B cell (primary cell): ENCODE measurements at regions not wholly inside any gene's neighbourhood (a gene's known extent, or its start where the extent isn't known, plus 50 kb on each side); places are given as distances from the start of the nearest gene placed in this dataset.

ENCODE experiments used
- ATAC-seq: fragments of 200-7000 bp; cut with Tn5 transposase; one replicate; pipeline ENCODE4 v1.10.0; 2021; ENCODE audit warnings: low read depth, mild to moderate bottlenecking, moderate number of reproducible peaks, moderate library complexity
- CTCF ChIA-PET: fragments of 350-600 bp; sonication (Branson Sonifier 250); formaldehyde crosslinking; loops from one replicate; lab custom pipeline; 2021; ENCODE audit warnings: antibody characterized with exemption, inconsistent platforms; lab: Charles Lee
- POLR2A ChIA-PET: fragments of 350-600 bp; sonication (Branson Sonifier 250); formaldehyde crosslinking; loops from one replicate; lab custom pipeline; 2021; ENCODE audit warnings: antibody characterized with exemption; lab: Charles Lee
- DNase-seq: peaks from one replicate; pipeline ENCODE4 v3.0.0; 2013
- H2AFZ ChIP-seq: 2 replicates; pipeline ENCODE4 v1.6.1; 2012; ENCODE audit warnings: mild to moderate bottlenecking, low read depth, low read length; ENCODE audit not compliant: insufficient read depth, poor library complexity, severe bottlenecking
- H3K27ac ChIP-seq, 2 donors: 1 replicate in 1 of 2; 2 replicates in 1 of 2; pipeline ENCODE4 v1.5.1; 2012 to 2013; ENCODE audit warnings: low read length in 2 of 2, mild to moderate bottlenecking in 2 of 2, moderate library complexity in 1 of 2
- H3K27me3 ChIP-seq, 4 experiments: fragments of 200-600 bp in 1 of 4; sonication (generic) in 1 of 4; replicated peaks in 1 of 4; 1 replicate in 2 of 4; 2 replicates in 2 of 4; pipeline versions ENCODE4 v1.6.1 to v1.7.0; 2013 to 2016; ENCODE audit warnings: low read length in 3 of 4, mild to moderate bottlenecking in 2 of 4, mixed read lengths in 1 of 4, moderate library complexity in 1 of 4; ENCODE audit not compliant: insufficient read depth in 4 of 4, control insufficient read depth in 3 of 4; ENCODE audit errors: control extremely low read depth in 1 of 4
- H3K36me3 ChIP-seq, 2 experiments: replicated peaks in 1 of 2; 1 replicate in 1 of 2; 2 replicates in 1 of 2; pipeline versions ENCODE4 v1.6.1 to v1.7.1; 2013; ENCODE audit warnings: low read length in 1 of 2; ENCODE audit not compliant: insufficient read depth in 2 of 2, control insufficient read depth in 1 of 2; ENCODE audit errors: control extremely low read depth in 1 of 2, extremely low read depth in 1 of 2
- H3K4me1 ChIP-seq, 2 donors: fragments of 200-600 bp in 1 of 2; sonication (generic) in 1 of 2; 1 replicate in 1 of 2; 2 replicates in 1 of 2; pipeline versions ENCODE4 v1.5.1 to v1.6.1; 2013 to 2017; ENCODE audit warnings: low read length in 2 of 2; ENCODE audit not compliant: control insufficient read depth in 2 of 2, insufficient read depth in 2 of 2
- H3K4me2 ChIP-seq: replicated peaks from 2 replicates; pipeline ENCODE3; 2012; ENCODE audit warnings: mild to moderate bottlenecking, low read depth, low read length; ENCODE audit not compliant: poor library complexity, severe bottlenecking
- H3K4me3 ChIP-seq, 5 experiments: fragments of 200-600 bp in 1 of 5; sonication (generic) in 1 of 5; 1 replicate in 3 of 5; 2 replicates in 2 of 5; pipeline versions ENCODE4 v1.5.1 to v1.7.0; 2011 to 2016; ENCODE audit warnings: low read length in 4 of 5, mild to moderate bottlenecking in 4 of 5, low read depth in 2 of 5, control low read depth in 1 of 5, moderate library complexity in 1 of 5; ENCODE audit not compliant: insufficient read depth in 1 of 5; ENCODE audit errors: control extremely low read depth in 1 of 5, extremely low read depth in 1 of 5
- H3K79me2 ChIP-seq: fragments of 200-600 bp; sonication (generic); one replicate; pipeline ENCODE4 v1.6.0; 2016; ENCODE audit warnings: low read length; ENCODE audit not compliant: control insufficient read depth, insufficient read depth
- H3K9ac ChIP-seq: fragments of 200-600 bp; sonication (generic); 2 replicates; pipeline ENCODE4 v1.6.1; 2017; ENCODE audit warnings: mild to moderate bottlenecking, low read length, moderate library complexity
- H3K9me3 ChIP-seq, 3 donors: one replicate each; pipeline versions ENCODE4 v1.6.1 to v1.7.1; 2013; ENCODE audit warnings: low read length in 2 of 3; ENCODE audit not compliant: control insufficient read depth in 2 of 3, insufficient read depth in 1 of 3; ENCODE audit errors: control extremely low read depth in 1 of 3
- H4K20me1 ChIP-seq: 2 replicates; pipeline ENCODE4 v1.6.0; 2012; ENCODE audit warnings: mild to moderate bottlenecking, low read length; ENCODE audit not compliant: insufficient read depth, control insufficient read depth, poor library complexity, severe bottlenecking
- H3K27ac Mint-ChIP-seq: one replicate; pipeline ENCODE4 v1.8.0; 2021; ENCODE audit warnings: mixed read lengths
- H3K27me3 Mint-ChIP-seq: one replicate; pipeline ENCODE4 v1.8.0; 2021; ENCODE audit warnings: mixed read lengths
- H3K4me1 Mint-ChIP-seq: one replicate; pipeline ENCODE4 v1.8.0; 2021; ENCODE audit warnings: mixed read lengths
- H3K4me3 Mint-ChIP-seq: one replicate; pipeline ENCODE4 v1.8.0; 2021; ENCODE audit warnings: mixed read lengths
- H3K9me3 Mint-ChIP-seq: one replicate; pipeline ENCODE4 v1.8.0; 2022; ENCODE audit warnings: mixed read lengths; ENCODE audit not compliant: insufficient read depth
- EZH2 ChIP-seq: IDR thresholded peaks from 2 replicates; pipeline ENCODE4 v1.6.1; 2012; ENCODE audit warnings: borderline replicate concordance, low read depth, mild to moderate bottlenecking, moderate library complexity, low read length; ENCODE audit not compliant: insufficient read depth, poor library complexity, severe bottlenecking
- WGBS: methylation state at CpG from one replicate; pipeline ENCODE4 v1.1.5; 2013; ENCODE audit warnings: missing lambda C conversion rate; ENCODE audit not compliant: insufficient coverage; 5-methylcytosine and 5-hydroxymethylcytosine counted together
- intact Hi-C: fragments of 100-400 bp; cut with micrococcal nuclease; formaldehyde crosslinking; loops from one replicate; pipeline ENCODE4 v1.10.0; 2022
- TF ChIP-seq, protein P1 (sequence below): fragments of 200-600 bp; IDR thresholded peaks from one replicate; pipeline ENCODE4 v1.8.0; 2022; ENCODE audit warnings: antibody characterized with exemption, mild to moderate bottlenecking

- no peak overlapping the region for H3K4me2 ChIP-seq
- H3K4me3 ChIP-seq: no peak overlapping the region
- no peak overlapping the region for H3K9ac ChIP-seq
- no peaks in the 10 kb centered on the region for H3K79me2 ChIP-seq
- Mint-ChIP-seq H3K4me3 (no peak overlapping the region), H3K9me3 (no peaks in the 10 kb centered on the region), H3K27ac (no peak overlapping the region), H3K4me1 (no peaks in the 10 kb centered on the region), H3K27me3 (no peaks in the 10 kb centered on the region)
- ChIA-PET POLR2A (no interaction called here), CTCF (no interaction called here)
- H3K27ac ChIP-seq: no peak overlapping the region
- intact Hi-C loops: no loop called here
- no peak overlapping the region for H2AFZ ChIP-seq
- no peak for DNase-seq
- no peak for ATAC-seq
- no peaks in the 10 kb centered on the region for H4K20me1 ChIP-seq
- H3K9me3 ChIP-seq: peaks cover 0 to 3% (median 0%) of the 10 kb centered on the region in 3 donors
- H3K27me3 ChIP-seq: no peaks in the 10 kb centered on the region
- no peak for TF ChIP-seq EZH2
- TF ChIP-seq, protein P1, sequence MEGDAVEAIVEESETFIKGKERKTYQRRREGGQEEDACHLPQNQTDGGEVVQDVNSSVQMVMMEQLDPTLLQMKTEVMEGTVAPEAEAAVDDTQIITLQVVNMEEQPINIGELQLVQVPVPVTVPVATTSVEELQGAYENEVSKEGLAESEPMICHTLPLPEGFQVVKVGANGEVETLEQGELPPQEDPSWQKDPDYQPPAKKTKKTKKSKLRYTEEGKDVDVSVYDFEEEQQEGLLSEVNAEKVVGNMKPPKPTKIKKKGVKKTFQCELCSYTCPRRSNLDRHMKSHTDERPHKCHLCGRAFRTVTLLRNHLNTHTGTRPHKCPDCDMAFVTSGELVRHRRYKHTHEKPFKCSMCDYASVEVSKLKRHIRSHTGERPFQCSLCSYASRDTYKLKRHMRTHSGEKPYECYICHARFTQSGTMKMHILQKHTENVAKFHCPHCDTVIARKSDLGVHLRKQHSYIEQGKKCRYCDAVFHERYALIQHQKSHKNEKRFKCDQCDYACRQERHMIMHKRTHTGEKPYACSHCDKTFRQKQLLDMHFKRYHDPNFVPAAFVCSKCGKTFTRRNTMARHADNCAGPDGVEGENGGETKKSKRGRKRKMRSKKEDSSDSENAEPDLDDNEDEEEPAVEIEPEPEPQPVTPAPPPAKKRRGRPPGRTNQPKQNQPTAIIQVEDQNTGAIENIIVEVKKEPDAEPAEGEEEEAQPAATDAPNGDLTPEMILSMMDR: no peak
- 80% methylated on average over 2 of the region's 4 CpGs for WGBS
- H3K4me1 ChIP-seq: no peaks in the 10 kb centered on the region
- no peaks in the 10 kb centered on the region for H3K36me3 ChIP-seq
These were observed 71.1 kb upstream of the KCNIP4 start for GRCh38 chr4:22019676-22020075.

DNA sequence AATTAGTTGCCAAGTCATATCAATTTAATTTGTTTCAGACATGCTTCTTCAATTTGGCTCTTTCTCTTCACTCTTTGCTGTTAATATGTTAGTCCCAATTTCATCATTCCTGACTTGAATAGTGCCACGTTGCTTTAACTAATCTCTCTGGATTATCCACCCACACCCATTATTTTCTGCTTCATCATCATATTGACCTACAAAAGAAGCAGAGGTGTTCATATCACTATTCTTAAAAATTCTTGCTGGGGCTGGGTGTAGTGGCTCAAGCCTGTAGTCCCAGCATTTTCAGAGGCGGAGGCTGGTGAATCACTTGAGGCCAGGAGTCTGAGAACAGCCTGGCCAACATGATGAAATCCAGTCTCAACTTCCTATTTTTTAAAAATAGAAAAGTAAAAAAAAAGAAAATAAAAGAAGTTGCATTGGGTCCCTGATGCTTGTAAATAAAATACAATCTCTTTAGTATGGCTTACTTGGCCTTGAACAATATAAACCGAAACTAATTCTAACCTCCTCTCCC lies 65.7 kb upstream of the KCNIP4 start:
- ATAC-seq (no peak), DNase-seq (no peak)
- no peak overlapping the region for H2AFZ ChIP-seq
- no peak for TF ChIP-seq EZH2
- TF ChIP-seq, protein P1: no peak
- Mint-ChIP-seq H3K27ac (no peak overlapping the region), H3K4me3 (no peak overlapping the region), H3K9me3 (no peaks in the 10 kb centered on the region), H3K4me1 (no peaks in the 10 kb centered on the region), H3K27me3 (no peaks in the 10 kb centered on the region)
- no peaks in the 10 kb centered on the region for H3K79me2 ChIP-seq
- H3K9me3 ChIP-seq: peaks cover 0 to 3% (median 0%) of the 10 kb centered on the region in 3 donors
- H3K4me2 ChIP-seq: no peak overlapping the region
- ChIA-PET CTCF (no interaction called here), POLR2A (no interaction called here)
- WGBS: 83% methylated on average over 2 of the region's 3 CpGs
- H3K4me3 ChIP-seq: no peak overlapping the region
- no peaks in the 10 kb centered on the region for H3K36me3 ChIP-seq
- H4K20me1 ChIP-seq: no peaks in the 10 kb centered on the region
- H3K27me3 ChIP-seq: no peaks in the 10 kb centered on the region
- no peaks in the 10 kb centered on the region for H3K4me1 ChIP-seq
- intact Hi-C loops: no loop called here
- no peak overlapping the region for H3K27ac ChIP-seq
- no peak overlapping the region for H3K9ac ChIP-seq
